Muscle of arm (tissue), 1 donor: ENCODE measurements at regions not wholly inside any gene's neighbourhood (a gene's known extent, or its start where the extent isn't known, plus 50 kb on each side); places are given as distances from the start of the nearest gene placed in this dataset.

Experiments
- DNase-seq: peaks from one replicate; pipeline ENCODE4 v3.0.0-alpha.2; 2013

DNA sequence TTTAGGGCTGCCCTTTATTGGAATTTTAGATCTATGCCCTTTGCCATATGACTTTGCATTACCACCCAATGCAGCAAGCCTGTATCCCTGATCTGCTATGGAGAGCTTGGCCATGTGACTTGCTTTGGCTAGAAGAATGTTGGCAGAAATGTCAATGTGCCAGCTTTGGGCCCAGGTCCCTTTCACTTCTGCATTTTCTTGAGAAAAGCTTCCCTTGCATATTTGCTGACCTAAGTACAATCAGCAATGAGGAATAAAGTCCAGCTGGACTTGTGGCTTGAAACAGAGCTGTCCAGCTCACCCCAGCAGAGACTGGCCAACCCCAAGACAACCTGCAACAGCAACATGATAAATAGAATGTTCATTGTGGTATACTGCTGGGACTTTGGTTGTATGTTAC, 135.9 kb downstream of the PAH start:
- DNase-seq: no peak

DNA sequence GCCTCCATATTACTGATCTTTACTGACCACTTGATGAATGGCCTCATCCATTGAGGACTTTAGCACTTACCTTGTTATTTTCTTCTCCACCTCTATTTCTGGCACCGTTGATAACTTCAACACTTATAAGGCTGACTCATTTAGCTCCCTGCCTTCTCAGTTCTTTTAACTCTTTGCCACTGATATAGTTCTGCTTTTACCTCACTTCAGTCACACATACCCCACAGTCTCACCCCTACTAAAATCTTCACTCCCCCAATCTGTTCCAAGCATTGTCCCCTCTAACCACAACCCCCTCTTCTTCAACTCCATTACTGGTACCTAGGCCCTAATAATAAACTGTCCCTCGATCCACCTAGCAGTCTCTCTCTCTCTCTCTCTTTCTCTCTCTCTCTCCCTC, 141.0 kb downstream of the PAH start:
- DNase-seq: no peak

DNA sequence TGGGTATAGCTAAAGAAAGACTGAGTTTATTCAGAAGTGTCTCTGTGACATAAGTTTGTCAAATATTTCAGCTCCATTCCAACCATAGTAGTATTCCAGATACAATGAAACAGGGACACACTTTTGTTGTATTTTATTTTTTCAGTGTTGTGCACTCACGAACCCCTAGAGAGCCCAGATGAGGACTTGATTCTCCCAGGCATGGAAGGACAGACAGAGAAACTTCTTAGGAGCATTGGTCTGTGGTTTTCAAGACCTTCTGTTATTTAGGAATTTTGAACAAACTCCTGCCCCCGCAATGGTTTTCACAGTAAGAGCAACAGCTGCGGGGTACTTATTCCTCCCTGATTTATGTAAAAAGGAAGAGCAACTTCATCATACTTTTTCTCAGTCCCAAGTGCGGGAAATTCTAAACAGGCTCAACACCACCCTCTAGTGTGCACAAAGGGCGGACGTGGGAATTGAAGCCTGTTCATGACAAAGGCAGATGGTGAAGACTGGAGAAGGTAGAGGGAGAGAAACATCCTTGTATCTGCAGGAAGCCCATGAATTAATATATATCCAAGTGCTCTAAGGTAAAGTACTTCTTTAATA, 147.6 kb downstream of the PAH start:
- peak; percentile 83 for DNase-seq

DNA sequence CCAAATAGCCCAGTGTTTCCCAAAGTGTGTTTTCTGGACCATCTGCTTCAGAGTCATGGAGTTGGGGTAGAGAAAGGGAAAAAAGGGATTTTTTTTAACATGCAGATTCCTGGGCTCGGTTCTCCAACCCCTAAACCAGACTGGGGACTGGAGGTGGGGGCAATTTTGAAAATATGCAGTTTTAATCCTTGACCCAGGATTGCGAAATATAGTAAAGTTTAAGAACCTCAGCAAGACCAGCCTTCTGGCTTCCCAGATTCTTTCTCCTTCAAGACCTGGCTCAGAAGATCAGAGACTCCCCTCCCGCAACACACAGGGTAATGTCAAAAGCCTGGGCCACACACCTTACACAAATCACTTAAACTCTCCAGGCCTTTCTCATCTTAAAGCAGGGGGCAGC, 150.1 kb downstream of the PAH start:
- no peak for DNase-seq

DNA sequence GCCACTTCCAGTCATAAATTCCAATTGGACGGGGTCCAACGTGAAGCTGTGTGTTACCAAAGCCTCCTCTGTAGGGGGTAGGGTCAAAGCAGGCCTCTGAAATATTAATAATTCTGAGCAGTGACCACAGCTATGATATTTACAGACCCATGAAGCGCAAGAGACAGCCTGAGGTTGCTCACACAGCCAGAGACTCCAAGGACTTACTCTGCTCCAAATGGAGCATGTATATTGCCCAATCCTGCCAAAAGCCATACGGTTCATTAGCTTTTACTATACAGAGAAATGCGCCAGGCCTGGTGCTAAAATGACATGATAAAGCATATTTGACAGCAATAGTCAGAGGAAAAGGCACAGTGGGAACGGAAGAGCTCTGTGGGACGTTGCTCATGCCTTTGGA, 151.3 kb downstream of the PAH start:
- no peak for DNase-seq

DNA sequence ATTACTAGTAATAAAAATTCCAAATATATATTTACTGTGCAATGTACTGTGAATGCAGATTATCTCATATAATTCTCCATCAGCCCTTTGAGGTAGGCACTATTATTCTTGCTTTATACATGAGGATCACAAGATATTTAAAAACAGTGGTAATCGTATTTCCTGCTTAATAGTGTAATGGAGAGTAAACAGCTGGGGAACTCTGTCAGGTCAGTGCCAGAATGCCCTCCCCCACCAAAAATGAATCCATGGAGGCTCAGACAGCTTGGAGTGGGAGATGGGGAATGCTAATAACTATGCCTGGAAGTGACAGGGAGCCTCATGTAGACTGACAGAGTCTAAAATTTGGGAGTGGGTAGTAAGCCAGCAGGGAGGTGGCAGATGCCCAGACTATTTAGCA, 153.6 kb downstream of the PAH start:
- DNase-seq: no peak

DNA sequence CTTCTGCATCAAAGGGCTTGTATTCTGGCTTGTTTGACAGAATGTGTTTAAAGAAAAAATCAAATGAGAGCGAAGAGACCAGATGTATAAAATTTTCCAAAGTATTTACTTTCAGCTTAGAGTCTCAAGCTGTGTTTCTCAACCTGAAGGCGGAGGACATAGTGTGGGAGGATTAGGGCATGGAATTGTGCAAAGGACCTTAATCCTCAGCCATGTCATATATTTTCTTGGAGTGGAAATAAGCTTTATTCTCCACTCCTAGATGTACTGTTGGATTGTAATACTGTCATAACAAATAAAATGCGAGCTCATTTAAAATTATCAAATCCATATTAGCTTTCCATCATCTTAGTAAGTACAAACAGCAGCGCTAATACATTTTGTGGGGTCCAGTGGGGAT, 154.0 kb downstream of the PAH start:
- no peak for DNase-seq

DNA sequence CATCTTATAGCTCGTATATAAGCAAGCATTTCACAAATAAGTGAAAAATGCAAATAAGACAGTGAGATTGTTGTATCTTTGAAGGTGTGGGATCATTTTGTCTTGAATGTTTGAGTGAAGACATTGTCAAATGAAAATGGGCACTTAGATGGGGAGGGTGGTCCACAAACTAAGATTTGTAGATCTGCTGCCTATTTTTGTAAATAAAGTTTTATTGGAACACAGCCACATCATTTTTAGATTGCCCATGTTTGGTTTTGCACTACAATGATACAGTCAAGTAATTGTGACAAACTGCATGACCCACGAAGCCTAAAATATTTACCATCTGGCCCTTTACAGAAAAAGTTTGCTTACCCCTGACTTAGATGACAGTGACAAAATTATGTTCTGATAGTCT, 156.7 kb downstream of the PAH start:
- no peak for DNase-seq

DNA sequence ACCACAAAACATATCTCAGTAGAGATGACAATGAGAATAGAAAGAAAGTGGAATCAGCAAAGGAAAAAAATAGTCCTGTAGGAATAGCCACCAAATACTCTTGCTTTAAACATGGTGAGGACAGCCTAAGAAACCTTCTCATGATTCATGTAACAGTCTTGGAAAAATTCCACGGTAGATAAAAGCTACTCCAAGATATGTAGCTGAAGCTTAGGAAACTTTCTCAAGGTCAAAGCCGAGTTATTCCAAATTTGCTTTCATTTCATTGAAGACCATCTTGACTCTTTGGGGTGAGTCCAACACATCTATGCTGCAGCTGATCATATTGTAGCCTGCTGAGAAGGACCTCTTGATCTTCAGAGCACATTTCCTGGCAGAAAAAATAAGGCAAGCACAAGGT, 157.6 kb downstream of the PAH start:
- DNase-seq: no peak

DNA sequence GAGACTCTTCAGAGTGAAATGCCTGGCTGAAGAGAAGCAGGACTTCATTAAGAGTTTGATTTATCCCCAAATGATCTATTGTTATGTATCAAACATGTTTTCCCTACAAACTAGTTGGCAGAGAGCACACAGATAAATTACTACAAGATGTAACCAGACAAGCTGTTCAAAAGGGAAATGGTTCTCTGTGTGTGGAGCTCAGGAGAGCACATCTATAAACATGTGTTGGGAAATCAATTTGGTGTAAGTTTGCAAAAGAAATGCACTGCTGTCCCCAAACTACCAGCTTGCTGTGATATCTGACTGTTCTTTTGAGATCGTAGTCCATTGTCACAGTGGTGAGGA, 159.2 kb downstream of the PAH start:
- DNase-seq: no peak

DNA sequence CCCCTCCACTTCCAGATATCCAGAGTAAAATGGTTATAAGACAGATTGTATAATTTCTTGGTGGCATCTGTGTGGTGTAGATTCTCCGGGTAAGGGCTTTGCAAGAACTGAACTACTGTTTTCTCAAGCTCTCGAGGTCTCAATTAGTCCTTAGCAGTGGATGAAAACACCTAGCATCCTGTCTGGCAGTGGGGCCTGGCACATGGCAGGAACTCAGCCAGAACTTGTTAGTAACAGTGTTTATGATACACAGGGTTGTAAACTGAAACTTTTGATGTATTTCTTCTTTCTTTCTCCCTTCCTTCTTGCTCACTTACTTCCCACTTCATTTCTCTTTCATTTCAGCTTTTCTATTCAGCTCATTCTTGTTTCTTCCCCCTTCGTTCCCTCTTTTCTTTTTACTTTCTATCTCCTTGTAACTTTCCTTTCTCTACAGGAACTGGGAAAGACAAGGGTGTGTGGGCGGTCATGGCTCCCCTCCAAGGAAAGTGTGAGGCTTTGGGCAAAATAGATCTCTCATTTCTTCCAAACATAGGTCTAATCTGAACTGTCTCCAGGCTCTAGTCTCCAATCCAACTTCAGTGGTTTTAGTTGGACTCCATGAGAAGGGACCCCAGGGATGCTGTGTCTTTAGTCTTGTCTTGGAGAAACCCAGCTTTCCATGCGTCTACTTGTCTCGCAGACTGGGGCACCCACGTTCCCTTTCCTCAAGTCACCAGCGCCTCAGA, 159.7 kb downstream of the PAH start:
- DNase-seq: peak; percentile 75

DNA sequence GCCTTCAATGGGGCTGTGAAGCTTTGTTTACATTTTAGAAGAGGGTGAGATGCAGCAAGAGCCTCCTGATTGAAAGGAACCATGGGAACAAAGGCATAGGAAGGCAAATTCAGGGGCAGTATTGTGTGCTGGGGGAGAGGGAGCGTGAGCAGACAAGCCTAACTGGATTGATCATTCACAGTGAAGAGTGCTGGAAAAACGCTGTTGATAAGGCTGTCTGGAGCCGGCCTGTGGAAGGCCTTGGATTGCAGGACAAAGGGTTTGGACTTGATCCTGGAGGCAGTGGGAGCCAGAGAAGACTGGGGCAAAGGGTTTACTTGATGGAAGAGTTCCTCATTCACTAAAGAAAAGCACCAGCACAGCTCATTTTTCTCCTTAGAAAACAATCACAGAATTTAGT, 160.5 kb downstream of the PAH start:
- no peak for DNase-seq

DNA sequence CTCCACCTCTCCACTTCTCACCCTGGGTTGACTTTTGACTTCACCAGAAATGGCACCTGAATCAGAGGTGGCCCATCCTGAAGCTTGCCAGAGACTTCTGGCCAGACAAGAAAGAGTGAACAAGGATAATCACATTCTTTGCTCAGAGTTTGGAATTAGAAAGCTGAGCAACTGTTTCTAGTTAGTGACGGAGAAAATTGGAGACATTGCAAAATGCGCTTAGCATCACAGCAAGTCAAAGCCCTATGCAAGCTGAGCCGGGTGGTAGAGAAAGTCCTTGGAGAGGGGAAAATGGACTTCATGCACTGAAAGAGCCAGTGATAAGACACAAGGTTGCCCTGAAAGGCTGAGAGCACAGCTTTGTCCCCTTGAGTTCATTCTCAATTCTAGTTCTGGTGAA, 161.8 kb downstream of the PAH start:
- no peak for DNase-seq

DNA sequence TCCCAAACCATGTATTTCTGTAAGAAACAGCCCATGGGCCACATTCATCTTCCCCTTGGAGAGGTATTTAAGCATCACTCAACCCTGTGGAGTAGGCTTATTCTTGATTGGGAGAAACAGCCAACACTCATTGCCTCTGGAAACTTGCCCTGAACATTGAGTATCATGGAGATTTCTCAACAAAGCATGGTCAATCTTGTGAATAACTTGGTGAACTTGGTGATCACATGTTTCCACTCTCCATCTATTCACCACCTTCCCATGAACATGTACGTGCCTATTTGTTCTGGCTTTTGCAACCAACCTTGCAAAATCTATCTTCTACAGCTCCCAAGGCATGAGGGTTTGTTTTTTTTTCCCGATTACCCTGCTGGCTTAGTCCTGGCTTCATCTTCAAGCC, 163.2 kb downstream of the PAH start:
- DNase-seq: no peak

DNA sequence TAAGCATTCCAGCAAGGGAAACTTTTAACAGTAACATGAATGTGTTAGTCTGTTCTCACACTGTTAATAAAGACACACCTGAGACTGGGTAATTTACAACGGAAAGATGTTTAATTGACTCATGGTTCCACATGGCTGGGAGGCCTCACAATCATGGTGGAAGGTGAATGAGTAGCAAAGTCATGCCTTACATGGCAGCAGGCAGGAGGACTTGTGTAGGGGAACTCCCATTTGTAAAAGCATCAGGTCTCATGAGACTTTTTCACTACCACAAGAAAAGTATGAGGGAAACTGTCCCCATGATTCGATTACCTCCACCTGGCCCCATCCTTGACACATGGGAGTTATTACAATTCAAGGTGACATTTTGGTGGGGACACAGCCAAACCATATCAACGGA, 168.3 kb downstream of the PAH start:
- DNase-seq: no peak

DNA sequence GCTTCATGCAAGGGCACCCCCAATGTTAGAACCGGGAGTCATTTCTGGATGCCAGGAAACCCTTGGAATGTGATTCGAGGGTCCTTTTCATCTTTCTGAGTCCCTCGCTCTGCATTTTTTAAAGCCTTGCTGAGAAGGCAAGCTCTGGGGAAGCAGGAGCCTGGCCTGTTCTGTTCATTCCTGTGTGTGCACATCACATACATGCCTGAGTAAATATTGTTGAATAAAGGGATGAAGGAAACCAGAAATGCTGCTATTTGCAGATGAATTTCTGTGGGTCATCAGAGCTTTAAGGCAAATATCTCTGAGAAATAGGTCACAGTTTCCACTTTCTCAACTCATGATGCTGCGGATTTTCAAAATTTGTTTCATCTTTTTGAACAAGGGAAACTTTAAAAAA, 170.1 kb downstream of the PAH start:
- no peak for DNase-seq

DNA sequence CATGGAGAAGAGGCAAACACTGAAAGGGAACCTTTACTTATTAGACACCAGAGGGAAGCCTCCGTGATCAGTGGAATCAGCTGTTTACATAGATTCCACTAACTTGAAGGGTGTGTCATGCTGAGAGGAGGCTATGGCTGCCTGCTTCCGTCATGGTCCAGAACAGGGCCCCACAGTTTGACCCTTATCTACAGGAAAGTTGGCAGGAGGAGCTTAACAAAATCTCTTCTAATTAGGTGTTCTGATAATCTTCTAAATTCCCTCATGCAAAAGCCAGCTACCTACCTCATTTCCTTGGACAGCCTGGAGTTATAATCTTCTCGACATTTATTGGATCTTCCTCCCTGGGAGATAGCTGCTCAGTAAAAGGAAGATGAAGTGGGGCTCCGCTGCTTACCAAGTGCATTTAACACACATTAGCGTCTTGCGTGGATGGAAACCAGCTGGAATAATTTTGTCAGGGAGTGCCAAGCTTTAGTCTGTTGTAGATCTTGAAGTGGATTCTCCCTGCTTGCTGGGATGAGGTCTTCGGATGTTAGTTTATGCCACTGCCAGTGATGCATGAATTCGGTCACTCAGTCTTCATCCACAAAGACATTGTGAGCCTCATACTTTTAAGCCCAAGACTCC, 171.0 kb downstream of the PAH start:
- no peak for DNase-seq

DNA sequence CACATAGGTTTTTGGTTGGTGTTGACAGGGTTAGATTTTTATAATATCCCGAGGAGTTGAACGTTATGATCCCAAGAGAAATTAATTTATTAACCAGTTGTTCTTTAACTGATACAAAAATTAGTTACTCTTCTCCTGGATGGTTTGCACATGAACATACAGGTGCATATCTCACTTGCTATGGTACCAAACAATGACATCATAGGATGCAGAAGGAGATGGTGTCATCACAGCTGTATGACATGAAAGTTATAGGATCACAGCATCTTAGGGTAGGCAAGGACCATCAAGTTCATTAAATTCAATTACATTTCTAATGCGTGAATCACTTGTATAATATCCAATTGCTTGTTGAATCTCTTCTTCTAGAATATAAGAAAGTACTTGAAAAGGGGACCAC, 175.8 kb downstream of the PAH start:
- no peak for DNase-seq

DNA sequence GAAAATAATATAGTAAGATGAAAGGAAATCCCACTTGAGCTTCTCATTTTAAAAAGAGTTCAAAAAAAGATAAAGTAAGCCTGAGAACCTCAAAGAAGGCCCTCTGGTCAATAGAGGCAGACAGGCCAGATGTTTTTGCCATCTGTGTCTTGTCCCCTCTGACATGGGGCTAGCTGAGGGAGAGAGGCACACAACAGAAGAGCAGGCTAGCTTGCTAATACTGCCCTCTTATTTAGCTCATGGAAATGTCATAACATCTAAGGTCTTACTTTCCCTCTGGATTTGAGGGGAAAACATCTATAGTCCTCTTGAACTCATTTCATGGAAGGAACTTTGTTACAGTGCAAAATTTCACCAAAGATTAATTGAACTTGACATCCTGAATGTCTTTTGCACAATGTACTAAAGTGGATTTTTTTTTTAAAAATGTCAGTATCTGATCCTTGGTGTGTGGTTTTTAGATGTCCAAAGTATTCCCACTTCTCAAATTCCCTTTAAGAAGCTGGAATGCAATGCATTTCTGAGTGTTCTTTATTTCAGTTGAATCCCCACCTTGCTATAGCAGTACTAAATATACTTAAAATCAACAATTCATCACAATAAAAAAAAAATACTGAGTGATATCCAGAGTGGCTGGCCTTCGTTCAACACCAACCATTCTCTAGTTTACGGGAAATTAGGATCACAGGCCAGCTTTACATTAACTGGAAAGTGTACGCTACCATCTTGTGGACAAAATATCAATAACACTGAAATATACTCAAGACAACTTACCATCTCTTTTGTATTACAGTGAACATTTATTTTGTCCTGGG, 176.7 kb downstream of the PAH start:
- DNase-seq: peak; percentile 78

DNA sequence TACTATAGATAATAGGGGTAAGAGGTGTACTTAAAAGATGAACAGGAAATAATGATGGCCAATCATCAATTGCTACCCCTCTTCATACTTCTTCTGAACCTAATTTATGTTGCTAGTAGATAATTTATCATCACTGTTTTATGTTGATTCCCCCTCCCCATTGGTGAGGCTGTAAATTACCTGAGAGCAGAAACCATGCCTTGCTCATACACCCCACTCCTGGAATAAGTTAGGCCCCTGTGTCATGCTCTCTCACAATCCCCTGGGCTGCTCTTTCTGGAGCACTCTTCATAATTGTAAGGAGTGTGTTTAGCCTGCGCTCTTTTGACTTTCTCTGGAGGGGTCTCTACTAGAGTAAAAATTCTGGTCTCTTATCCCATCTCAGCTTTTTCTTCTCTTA, 180.7 kb downstream of the PAH start:
- DNase-seq: no peak

DNA sequence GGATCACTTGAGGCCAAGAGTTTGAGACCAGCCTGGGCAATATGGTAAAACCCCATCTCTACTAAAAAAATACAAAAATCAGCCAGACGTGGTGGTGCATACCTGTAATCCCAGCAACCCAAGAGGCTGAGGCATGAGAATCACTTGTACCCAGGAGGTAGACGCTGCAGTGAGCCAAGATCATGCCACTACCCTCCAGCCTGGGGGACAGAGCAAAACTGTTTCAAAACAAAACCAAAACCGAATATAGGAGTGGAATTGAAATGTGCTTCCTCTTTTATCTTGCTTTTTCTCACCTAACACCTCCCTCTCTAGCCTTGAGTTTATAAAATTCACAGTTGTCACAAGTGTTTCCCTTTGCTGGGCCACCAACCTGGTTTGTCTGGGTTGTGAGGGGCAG, 181.9 kb downstream of the PAH start:
- no peak for DNase-seq

DNA sequence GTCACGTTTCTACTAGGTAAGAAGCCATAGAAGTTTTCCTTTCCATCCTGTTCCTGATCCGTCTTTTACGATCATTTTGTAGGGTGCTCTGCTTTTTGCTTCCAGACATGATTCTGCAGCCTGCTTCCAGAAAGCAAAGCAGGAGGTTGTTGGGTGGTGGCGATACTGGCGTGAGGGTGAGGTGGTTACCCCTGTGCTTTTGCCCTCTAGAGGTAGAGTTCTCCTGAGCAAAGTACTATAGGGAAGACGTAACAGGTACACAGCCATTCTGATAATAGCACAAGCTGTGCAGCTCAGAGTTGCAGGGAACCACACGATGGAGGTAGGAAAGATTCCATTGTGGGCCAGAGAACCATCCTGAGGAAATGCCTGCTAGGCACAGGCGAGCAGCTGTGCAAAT, 186.0 kb downstream of the PAH start:
- DNase-seq: no peak
